HG02884 (cell line): ENCODE measurements at regions not wholly inside any gene's neighbourhood (a gene's known extent, or its start where the extent isn't known, plus 50 kb on each side); places are given as distances from the start of the nearest gene placed in this dataset.
"Not testable (repeated sequence)": the region's sequence is repeated elsewhere in the genome, so short reads cannot be mapped to it uniquely, and the experiment has no call there.

ENCODE experiments used
- ATAC-seq: cut with Tn5 transposase; IDR thresholded peaks from one replicate; pipeline ENCODE4 v1.9.1; 2021; ENCODE audit warnings: mild to moderate bottlenecking, moderate library complexity; ENCODE audit not compliant: unreplicated experiment

DNA sequence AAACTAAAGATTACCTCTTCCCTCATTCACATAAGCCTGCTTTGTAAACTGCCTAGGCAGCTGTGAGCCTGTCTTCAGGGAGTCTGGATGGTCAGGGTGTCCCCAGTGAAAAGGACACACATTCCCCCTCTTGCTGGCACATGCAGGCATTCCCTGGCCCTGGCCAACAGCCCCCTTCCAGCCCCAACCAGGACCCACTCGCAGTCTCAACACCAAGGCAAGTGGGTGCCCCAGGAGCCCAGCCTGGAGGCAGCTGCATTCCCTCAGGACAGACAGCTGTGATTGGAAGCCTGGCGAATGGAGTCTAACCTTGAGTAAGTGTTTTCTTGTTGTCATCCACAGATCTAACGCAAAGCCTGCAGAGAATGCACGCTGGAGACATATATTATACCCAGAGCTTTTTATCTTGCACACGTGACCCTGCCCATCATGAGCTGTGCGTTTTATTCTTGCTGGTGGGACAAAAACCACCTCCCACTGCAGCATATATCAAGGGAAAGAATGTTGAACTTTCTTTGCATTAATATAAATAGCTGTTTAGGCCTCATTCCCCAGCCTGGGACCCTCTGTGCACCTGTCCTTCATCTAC is 95.0 kb upstream of the LHX1 start:
- ATAC-seq: no peak

DNA sequence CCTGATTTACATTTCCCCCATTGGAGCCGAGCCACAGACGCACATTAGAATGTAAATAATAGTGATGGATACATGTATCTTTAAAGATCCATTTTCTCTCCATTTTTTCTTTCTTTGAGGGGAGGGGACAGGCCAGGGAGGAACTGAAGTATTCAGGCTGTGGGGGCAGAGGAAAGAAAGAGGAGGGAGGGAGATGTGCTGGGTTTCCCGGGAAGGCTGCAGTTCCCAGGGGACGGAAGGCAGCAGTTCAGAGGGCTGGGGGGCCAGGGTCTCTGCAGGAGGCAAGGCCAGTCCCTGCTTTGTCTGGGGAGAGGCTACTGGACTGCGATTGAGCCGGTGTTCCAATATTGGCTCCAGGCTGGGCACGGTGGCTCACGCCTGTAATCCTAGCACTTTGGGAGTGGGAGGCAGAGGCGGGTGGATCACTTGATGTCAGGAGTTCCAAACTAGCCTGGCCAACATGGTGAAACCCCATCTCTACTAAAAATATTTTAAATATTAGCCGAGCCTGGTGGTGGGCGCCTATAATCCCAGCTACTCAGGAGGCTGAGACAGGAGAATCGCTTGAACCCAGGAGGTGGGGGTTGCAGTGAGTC is 94.2 kb upstream of the LHX1 start:
- ATAC-seq: no peak

DNA sequence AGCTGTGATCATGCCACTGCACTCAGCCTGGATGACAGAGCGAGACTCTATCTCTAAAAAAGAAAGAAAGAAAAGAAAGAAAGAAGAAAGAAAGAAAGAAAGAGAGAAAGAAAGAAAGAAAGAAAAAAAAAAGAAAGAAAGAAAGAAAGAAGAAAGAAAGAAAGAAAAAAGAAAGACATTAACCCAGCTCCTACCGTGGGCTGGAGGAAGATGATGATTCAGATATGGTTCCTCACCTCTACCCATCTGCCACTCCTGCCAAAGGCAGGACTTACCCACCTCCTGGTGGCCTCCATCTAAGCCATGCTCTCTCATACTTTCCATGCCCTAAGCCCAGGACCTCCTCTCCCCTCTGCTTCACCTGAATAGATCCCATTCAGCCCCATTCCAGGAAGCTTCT is 93.3 kb upstream of the LHX1 start:
- ATAC-seq: no peak

DNA sequence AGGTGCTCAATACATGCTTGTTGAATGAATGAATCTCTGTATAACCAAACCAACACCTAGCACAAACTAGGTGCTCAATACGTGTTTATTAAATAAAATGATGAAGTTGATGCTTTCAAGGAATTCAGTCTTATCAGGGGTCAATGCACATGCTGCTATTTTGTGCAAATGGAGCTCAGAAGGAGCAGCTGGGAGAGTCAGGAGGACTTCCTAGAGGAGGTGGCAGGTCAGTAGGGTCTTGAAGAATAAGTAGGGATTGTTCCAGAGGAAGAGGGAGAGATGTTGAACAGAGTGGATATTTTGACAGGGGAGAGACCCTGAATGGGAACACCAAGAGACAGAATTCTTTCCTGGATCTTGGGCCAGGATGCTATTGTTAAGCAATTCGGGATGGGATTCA is 92.7 kb upstream of the LHX1 start:
- ATAC-seq: no peak

DNA sequence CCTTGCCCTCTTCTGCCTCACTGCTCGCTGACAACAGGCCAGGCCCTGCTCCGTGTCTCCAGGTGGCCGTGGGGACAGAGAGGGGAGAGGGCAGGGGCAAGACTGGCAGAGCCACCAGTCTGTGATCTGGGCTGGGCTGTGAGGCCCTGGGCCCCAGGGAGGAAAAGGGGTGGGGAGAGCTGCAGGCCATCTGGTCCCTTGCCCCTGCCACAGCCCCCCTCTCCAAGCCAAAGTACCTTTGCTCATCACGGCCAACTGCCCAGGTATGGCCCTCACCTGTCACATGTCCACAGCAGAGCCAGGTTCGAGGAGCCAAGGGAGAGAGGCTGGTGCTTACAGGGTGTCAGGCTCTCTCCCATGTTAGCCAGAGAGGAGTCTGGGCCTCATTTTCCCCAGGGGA is 91.4 kb upstream of the LHX1 start:
- ATAC-seq: no peak

DNA sequence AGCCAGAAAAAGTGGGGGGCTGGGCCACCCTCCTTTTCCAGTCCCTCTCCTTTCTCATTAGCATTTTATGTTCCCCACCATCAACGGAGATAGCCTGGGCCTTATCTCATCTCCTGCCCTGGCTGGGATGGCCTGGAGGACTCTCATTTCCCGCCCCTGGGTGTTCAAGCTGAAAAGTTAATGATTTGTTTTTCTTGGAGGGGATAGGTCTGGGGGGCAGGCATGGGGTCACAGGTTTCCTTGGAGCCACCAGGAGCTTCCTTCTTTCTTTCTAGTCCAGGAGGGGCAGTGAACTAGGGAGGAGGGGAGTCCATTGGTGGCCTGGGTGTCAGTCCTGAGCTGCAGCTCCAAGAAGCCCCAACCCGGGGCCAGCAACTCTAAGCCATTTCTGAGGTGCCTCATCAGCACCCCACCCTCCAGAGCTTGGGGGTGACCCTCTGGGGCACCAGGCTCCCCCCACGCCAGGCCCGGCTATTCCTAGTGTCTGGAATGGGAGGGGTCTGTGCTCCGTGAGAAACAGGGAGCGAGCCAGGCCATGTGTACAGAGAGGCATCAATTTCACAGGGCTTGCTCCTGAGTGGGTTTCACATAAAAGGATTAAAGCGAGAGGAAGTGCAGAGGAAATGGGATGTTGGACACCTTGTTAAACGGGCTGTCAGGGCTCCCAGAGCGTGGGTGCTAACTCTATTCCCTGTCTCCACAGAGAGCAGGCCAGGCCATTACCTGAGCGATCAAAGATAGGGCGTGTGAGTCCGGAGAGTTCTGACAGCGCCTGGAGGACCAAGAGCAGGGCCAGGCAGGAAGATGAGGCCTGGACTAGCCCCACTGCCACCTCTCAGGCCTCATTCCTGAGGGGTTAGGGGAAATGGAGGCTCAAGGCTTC is 90.6 kb upstream of the LHX1 start:
- no peak for ATAC-seq

DNA sequence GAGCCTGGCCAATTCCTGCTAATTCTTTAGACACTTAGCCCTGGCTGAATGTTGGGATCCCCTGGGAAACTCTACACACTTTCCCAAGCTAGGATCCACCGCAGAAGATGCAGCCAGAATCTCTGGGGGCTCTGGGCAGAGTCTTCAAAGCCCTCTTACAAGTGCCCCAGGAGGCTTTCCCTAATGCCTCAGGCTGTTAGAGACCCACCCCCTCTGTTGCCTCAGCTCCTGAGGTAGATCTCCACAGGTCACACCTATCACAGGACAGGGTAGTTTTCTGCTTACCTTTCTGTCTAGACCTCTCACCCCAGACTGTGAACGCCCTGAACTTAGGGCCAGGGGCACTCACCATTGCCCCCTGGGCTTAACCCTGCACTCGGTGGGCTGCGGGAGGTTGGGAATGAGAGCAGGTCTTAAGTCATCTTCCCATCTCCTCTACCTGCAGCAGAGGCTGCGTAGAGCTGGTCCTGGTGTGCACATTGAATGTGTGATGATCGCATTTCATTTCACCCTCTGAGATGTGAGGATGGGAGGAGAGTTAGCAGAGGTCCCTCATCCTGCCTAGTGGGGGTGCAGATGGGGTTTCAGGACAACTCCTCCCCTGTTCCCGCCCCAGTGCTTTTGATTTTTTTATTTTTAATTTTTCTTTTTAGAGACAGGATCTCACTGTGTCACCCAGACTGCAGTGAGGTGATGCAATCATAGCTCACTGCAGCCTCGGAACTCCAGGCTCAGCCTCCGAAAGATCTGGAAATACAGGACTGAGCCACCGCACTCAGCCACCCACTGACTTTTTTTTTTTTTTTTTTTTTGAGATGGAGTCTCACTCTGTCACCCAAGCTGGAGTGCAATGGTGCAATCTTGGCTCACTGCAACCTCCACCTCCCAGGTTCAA is 89.0 kb upstream of the LHX1 start:
- ATAC-seq: no peak

DNA sequence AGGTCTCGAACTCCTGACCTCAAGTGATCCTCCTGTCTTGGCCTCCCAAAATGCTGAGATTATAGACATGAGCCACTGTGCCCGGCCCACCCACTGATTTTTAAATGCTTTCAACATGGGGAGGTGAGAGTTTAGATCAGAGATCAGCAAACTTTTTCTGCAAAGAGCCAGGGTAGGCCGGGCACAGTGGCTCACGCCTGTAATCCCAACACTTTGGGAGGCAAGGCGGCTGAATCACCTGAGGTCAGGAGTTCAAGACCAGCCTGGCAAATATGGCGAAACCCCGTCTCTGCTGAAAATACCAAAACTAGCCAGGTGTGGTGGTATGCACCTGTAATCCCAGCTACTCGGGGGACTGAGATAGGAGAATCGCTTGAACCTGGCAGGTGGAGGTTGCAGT is 88.3 kb upstream of the LHX1 start:
- not testable (repeated sequence) for ATAC-seq

DNA sequence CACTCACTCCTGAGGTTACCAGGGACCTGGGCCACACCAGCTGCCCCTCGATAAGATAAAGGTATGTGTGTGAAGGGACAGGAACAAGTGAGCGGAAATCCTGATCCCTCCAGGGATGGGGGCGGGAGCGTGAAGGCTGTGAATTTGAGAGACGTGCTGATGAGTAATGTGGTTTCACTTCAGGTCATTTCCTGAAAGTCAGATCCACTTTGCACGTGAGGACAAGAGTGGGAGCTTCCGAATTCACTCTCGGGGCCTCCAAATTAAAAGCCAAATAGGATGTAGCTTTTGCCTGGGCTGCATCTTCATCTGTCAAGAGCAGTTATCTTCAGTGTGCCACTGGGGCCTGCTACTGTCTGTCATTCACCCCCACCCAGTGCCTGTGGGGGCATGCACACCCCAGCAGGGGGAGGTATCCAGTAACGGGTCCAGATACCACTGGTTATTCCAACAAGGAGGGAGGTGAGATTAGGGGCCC is 87.4 kb upstream of the LHX1 start:
- ATAC-seq: no peak

DNA sequence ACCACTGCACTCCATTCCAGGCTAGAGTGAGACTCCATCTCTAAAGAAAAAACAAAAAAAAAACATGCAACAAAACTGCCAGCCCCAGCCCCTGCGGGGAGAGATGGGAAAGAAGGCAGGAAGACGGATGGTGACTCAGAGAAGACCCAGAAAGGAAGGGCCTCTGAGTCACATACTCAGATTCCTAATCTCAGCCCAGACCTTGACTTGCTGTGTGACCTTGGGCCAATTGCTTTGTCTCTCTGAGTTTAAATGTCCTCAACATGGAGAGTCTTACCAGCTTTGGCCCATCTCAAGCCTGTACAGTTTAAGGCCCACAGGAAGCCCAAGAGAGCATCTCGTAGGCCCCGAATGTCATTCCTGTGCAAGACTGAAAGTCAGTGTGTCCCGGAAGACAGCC is 86.5 kb upstream of the LHX1 start:
- ATAC-seq: no peak

DNA sequence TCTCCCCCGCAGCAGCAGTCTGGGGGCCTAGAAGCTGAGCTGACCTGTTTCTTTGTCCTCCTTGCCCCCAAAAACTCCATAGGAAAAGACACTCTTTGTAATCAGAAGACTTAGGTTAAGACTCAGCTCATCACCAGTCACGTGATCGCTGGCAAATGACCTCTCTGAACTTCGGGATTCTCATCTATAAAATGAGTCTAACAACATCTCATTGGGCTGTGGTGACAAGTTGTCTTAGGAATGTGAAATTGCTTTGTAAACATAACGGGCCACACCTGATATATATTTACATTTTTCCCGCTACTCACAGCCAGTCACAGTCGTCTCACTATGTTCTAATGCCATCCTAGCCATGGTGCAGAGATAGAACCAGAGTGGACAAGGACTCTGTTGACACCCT is 86.0 kb upstream of the LHX1 start:
- no peak for ATAC-seq

DNA sequence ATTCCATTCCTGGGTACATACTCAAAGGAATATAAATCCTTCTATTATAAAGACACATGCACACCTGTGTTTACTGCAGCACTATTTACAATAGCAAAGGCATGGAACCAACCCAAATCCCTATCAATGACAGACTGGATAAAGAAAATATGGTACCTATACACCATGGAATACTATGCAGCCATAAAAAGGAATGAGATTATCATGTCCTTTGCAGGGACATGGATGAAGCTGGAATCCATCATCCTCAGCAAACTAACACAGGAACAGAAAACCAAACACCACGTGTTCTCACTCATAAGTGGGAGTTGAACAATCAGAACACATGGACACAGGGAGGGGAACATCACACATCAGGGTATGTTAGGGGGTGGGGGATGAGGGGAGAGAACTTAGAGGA is 84.8 kb upstream of the LHX1 start:
- ATAC-seq: not testable (repeated sequence)

DNA sequence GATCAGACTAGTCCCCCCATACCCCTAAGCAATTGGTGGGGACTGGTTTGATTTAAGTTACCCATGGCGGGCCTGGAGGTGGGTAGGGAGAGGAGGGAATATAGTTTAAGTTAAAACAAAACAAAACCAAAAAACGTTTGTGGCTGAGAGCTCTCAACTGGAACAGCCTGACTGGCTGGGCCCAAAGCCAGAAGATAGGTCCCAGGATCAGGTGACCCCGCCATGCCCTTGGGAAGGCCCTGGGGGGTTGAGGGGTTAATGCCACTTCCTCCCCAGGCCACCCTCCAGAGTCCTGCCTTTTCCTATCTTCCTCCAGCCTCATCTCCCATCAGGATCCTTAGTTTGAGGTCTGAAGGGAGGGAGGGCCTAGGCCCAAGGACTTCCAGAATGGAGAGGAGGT is 82.3 kb upstream of the LHX1 start:
- ATAC-seq: no peak

DNA sequence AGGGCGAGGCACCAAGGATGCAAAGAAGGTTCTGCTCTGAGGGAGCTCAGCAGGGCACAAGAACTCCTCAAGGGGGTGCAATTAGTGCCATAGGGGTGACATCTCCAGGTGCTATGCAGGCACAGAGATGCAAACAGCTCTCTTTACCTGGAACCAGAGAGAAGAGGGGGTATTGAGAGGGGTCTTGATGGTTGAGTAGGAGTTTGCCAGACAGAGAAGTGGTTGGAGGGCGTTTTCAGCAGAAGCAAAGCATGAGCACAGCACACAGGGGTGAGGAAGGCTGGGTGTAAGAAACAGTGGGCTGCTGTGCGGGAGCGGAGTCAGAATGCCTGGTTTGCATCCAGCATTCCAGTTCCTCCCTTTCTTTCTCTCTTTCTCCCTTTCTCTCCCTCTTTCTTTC is 81.8 kb upstream of the LHX1 start:
- no peak for ATAC-seq

DNA sequence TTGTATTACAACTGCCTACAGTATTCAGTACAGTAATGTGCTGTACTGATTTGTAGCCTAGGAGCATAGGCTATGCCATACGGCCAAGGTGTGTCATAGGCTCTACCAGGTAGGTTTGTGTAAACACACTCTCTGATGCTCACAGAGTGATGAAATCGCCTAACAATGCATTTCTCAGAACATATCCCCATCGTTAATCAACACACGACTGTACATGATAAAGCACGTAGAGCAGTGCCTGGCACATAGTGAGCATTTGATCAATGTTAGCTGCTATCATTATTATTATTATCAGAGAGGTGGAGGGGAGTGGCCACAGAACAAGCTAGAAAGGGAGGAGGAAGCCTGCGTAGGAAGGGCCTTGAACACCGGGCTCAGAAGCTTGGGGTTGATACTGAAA is 81.1 kb upstream of the LHX1 start:
- no peak for ATAC-seq

DNA sequence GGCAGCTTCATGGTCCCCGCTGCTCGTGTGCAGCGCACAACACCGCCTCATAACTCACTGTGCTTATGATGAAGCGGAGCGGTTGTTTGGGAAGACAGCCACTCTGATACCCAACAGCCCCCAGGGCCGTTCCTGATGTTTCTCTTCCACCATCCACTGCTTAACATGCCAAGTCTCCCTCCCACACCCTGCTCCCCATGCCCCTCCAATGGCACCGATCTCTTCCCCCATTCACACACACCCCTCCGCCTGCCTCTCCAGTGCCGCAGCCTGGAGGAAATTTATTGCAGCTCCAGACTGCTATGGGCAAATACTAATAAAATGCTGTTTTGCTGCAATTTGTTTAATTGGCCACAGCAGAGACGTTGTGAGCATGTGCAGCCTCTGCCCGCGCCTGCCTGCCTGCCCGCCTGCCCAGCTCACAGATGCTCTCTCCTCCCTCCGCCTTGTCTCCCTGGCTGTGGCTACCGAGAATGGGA is 80.3 kb upstream of the LHX1 start:
- ATAC-seq: no peak

DNA sequence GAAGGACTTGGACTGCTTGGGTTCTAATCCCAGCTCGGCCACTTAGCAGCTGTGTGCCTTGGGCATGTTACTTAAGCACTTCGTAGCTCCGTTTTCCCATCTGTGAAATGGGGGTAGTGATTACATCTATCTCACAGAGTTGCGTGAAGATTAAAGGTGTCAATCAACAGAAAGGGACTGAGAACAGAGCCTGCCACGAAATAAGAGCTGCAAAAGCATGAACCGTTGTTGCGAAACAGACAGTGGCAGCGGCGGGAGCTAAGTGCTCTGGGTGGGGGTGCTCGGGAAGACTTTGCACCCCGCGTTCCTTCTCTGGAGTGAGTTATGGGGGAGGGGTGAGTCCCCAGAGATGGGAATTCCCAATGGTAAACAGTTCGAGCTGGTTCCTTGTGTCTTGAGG is 79.6 kb upstream of the LHX1 start:
- ATAC-seq: no peak

DNA sequence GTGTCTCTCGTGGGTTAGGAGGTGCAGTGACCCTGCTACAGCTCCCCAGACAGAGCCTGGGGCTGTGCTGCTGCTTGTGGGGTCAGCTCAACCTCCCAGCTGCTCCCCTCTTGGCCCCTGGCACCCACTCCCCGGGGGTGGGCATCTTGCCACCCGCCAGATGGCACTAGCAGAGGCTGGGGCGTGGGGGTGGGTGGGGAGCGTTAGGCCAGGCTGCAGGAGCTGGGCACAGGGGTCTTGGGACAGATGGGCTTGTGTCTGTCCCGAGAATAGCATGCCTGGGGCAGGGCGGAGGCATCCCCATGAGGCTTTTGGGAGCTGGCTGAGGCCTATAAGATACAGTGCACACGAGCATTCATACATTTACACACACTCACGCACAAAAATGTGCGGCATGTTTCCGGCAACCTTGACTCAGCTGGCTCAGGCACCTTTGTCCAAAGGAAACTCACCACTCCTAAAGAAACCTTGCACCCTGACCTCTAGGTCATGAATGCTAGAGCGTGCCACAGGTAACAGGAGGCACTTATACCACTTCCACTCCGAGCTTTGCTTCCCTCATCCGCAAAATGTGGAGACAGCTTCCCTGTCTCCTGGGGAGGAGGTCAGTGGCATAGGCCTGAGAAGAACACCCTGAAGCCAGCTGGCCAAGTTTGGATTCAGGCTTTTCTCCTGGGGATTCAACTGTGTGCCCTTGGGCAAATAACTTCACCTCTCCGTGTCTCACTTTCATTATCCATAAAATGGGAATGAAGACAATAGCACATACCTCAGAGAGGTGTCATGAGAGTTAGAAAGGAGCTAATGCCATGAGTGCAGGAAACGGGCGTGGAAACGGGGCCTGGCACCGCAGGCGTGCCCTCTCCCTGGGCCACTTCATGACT is 78.9 kb upstream of the LHX1 start:
- no peak for ATAC-seq

DNA sequence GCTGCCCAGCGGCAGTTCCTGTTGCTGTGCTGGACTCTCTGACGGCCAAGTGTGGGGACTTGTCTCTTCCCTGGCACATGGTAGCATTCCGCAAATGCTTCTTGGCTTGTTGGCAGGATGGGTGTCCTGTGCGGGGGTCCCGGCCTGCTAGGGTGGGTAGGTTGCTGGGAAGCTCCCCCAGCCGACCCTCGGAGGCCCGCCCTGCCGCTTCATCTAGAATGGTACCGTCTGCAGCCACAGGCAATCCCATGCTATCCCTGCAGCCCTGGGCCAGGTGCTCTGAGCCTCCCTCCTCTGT is 78.3 kb upstream of the LHX1 start:
- no peak for ATAC-seq

DNA sequence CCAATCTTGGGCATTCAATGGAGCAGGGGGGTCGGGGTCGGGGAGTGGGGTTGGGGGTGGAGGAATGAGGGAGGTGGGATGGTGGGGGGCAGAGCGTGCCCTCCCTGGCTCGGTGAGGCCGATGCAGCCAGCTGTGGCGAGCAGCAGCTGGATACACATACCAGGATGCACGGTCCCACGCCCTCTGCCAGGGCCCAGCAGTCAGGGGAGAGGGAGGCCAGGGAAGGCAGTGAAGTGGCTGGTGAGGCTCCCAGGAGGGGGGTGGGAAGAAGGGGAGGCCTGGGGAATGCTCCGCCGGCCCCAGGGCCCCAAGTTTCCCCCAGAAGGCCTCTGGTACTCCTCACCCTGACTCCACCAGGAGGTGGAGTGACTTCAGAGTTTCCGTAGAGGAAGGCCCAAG is 77.6 kb upstream of the LHX1 start:
- ATAC-seq: no peak
